Occipital lobe (tissue), 1 donor: ENCODE measurements at regions not wholly inside any gene's neighbourhood (a gene's known extent, or its start where the extent isn't known, plus 50 kb on each side); places are given as distances from the start of the nearest gene placed in this dataset.
"Not testable (repeated sequence)": the region's sequence is repeated elsewhere in the genome, so short reads cannot be mapped to it uniquely, and the experiment has no call there.

ENCODE experiments used
- DNase-seq: peaks from one replicate; lab custom pipeline; 2025; lab: John Stamatoyannopoulos, UW

DNA sequence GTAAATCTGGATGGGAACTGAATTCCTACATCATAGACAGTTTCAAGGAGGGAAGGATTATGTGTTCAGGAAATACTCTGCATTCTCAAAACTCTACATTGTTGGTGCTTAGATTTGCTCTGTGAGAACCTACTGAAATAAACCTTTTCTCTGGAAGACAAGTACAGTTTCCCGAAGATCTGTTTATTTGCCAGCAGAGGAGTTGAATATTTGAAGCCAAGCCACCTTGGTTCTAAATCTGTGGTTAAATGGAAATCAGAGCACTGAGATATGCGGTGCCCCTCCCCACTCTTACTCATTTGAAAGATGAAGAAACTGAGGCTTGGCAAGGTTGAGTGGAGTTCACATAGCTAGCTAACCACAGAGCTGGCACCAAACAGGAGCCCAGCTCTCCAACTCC is 146.3 kb upstream of the CTAGE1 start:
- DNase-seq: no peak

DNA sequence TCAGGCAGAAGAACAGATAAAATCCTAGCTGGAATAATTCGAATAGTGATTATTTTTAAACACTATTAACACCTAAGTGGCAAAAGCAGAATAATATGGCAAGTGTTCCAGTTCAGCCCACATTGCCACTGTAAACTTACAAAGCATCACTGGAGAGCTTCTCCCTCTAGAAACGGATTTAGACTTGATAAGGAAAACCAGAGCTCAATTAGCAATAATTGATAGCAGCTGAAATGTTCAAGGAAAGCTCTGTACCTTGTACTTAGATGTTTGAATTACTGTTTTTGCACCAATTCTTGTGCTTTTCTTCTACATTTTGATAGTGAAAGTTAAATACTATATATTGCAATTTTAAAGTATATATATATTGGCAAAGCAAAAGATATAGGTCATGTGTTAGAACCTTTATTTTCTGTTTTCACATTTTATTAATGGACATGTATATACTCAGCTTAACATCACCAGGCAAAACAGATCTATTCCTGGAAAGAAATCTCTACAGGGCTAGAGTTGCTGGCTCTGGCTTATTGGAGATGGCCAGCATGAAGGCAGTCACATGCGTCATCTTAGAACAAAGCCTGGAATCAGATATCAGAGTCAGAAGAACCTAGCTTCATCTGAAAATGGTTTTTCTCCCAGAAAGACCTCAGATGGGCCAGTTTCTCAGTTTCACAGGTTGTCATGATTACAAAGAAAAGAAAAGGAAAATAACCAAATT is 149.1 kb upstream of the CTAGE1 start:
- DNase-seq: no peak

DNA sequence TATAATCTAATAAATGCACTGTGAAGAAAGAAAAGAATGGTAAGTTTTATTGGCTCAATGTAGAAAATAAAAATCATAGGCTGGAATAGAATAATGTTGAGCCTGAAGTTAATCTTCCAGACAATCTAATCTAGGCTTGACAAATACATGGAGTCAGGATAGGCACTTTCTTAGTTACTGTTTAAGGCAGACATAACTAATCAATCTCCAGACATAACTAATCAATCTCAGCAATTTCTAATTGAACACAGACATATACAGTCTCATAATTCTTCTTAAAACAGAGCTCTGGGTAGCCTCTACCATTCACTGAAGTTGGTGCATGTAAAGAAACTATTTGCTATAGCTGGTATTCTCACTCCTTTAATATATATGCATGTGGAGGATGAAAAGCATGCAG is 150.1 kb upstream of the CTAGE1 start:
- no peak for DNase-seq

DNA sequence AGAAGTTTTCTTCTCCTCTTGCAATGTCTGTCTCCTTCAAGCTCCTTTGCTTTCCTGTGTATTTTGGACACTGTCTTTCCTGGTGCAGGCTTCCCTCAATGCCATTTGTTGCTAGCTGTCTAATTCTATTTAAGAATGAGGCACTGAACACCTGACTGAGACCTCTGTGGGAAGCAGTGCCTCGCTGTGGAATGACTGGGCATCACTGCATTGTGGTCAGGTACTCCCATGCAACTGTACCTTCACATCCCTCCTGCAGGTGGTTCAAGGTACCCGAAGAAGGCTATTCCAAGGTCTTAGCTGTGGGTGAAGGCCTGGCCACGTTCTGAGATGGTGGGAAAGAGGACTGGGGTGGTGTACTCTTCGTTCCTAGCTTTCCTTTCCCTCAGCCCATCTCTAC is 152.8 kb upstream of the CTAGE1 start:
- DNase-seq: no peak

DNA sequence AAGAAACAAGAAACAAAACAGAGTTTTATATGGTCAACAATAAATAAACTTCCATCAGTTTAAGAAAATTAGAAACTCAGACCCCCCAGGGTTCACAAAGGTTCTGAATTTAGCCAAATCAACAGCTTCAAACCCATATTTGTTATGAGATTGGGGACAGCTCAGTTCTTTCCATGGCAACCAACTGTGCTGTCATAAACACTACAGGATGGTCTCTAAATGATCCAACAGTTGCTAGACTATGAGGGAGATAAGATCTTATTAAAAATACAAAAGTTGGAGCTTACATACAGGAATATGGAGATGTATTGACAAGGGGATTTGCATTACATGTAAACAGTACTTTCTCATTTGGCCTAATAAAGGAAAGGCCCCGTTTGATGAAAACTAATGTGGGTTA is 154.6 kb upstream of the CTAGE1 start:
- no peak for DNase-seq

DNA sequence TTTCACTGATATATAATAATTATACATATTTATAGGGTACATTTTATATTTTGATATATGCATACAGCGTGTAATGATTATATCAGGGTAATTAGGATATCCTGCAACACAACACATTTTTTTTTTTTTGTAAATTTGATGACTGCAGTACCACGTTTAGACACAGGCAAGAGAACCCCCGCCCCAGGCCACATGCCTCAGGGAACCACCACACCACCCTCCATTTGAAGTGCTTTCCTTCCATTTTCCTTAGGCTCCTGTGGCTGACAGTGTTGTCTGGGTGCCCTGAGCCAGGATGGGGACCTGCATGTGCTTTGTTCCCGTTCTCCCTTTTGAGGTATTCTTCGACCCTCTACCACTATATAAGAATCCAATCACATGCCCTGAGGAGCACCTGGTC is 161.6 kb upstream of the CTAGE1 start:
- no peak for DNase-seq

DNA sequence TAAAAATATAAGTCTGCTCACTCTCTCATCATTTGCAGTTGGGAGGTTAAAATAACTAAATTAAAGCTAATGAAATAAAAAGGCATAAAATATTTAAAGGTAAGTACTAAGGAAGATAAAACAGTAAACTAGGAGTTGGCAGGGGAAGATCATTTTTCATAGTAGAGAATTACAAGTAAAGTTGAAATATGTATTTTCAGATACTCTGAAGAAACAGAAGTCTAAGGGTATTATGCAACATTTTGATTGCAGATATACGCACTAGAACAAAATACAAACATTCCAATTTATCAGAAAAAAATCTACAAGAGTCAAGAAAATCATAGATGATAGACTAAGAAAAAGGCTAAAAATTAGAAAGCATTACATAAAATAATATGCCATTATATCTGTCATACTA is 167.6 kb upstream of the CTAGE1 start:
- DNase-seq: no peak

DNA sequence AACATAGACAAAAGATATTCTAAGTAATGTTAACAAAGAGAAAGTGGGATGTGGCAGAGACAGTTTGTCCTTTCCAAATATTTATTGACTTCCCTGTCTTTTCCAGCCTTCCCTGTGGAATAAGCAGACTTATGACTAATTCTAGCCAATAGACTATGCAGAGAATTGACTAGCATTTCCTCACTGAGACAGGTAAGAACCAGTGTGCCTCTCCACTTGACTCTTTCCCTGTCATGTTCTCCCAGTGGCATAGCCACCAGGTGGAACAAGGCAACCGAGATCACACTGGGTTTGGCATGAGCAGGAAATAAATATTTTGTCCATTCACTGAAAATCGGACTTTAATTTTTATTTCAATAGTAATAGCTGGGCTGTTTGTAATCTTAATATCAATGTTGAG is 168.1 kb upstream of the CTAGE1 start:
- DNase-seq: no peak

DNA sequence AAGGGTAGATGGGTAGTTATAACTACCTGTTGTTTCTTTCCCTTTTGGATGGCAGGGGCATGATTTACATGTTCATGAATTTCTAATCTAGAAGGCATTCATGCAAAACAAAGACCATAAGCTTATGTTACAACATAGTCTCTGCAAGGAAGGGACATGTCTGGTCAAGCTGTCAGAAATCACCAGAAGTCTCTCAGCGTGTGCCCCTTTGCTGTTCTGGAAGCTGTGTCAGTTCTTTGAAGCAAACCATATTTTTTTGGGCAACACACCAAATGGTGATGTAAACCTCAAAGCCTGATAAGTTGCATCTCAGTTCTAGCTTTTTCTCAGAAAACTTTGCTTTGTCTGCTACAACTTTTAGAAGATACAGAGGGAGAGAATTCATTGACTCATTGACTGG is 173.5 kb upstream of the CTAGE1 start:
- no peak for DNase-seq

DNA sequence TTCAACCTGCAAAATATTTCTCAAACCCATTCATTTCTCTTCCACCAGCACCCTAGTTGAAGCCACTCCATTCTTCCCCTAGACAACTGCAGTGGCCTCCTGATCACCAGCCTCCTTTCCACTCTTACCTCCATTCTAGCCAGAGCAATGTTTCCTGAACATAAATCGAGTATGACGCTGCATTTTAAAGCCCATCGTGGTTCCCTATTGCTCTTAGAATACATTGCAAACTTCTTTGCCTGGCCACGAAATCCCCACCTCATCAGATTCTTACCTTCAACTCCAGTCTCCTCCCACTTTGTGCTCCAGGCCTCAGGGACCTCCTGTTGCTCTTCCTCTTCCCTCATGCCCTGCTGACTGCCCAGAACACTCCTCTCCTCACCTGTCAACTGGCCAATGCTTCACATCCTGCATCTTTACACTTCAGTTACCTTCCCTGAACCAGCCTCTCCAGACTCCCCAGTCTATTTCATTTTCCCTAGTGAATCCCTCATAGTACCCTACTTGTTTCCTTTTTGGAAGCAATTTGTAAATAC is 176.5 kb upstream of the CTAGE1 start:
- no peak for DNase-seq

DNA sequence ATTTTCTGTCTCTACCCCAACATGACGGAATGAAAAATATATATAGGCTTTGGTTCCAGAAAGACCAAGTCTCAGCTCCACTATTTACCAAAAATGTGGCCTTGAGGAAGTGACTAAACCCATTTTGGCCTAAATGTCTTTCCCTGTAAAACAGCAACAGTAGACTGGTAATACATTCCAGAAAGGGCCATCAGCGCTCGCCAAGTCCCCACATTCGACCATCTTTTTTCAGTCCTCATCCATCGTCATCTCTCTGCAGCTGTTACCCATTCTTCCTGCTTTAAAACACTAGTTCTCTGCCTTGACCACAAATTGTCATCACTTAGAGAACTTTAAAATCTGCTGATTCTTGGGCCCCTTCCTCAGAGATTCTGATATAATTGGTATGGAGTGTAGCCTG is 183.8 kb upstream of the CTAGE1 start:
- DNase-seq: no peak

DNA sequence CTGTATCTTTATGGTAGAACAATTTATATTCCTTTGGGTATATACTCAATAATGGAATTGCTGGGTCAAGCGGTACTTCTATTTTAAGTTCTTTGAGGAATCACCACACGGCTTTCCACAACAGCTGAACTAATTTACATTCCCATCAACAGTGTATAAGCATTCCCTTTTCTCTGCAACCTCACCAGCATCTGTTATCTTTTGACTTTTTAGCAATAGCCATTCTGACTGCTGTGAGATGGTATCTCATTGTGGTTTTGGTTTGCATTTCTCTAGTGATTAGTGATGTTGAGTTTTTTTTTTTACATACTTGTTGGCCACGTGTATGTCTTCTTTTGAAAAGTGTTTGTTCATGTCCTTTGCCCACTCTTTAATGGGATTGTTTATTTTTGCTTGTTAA is 184.7 kb upstream of the CTAGE1 start:
- not testable (repeated sequence) for DNase-seq

DNA sequence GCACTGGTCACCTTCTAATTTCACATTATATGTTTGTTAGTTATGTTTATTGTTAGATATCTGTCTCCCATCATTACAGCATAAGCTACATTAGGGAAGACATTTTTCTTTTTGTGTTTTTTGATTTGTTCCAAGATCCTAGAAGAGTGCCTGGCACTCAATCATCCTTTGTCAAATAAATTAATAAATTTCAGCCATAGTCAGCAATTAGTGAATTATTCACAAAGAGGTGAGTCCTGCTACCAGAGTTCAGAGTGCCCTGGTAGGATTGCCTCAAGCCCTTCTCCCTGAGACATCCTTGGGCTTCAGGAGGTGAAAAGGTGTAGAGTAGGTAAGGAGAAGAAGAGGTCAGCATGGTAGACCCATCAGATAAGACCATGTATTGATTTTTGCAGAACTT is 186.2 kb upstream of the CTAGE1 start:
- DNase-seq: no peak

DNA sequence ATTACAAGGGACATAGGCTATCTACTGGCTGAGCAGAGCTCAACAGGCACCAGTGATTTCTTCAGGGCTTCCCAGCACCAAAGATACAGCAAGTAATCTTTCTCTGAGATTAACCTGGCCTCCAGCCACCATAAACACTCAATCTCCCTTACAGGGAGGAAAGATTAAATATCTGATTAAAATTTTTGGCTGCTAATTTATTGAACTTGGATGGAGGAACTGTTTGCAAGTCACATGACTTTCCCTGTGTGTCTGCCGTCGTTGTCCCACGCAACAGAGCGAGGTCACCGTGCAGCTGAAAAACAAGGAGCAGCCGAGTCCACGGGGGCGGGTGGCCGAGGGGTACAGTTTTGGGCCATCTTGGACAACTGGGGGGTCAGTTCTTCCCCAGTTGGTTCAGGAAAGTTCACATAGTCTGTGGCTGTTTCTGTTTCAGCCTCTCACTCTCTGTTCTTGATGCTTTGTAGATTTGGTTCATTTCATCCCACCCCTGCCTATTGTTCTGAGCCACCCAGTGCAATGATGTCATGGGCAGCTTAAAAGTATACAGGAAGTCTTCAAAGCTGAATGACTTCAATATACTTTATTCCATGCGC is 186.8 kb upstream of the CTAGE1 start:
- no peak for DNase-seq

DNA sequence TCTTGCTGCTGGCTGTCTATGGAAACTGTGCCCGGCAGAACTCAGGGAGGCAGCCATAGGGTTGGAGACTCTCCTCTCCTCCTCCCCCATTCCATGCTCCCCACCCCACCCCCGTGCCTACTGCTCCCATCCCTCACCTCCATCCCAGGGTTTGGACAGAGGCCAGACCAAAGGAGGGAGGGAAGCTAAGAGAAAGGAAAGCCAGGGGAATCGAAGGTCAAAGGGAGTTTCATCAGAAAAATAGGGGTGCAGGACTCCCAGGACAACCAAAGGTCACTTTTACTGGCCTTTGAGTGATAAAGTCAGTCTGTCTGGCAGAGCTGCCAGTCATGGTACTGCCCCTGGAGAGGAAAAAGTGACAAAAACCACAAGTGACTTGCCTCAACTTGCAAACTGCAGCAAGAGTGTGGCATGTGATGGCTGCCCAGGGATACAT is 187.3 kb upstream of the CTAGE1 start:
- no peak for DNase-seq

DNA sequence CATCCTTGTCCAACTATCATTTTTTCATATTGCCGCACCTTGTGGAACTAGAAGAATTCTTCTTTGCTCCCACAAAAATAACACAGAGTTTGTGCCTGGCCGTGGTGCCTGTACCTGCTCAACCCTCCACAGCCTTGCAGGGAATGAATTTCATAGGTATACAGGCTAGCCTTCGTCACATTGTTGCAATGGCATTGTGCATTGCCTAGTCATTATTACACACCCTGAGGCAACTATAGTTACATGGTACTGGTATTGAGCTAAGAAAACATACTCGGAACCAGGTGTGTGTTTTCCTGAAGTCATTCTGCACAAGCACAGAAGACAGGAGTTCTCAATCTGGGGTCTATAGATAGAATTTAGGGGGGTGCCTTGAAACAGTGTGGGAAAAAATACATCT is 188.0 kb upstream of the CTAGE1 start:
- DNase-seq: no peak

DNA sequence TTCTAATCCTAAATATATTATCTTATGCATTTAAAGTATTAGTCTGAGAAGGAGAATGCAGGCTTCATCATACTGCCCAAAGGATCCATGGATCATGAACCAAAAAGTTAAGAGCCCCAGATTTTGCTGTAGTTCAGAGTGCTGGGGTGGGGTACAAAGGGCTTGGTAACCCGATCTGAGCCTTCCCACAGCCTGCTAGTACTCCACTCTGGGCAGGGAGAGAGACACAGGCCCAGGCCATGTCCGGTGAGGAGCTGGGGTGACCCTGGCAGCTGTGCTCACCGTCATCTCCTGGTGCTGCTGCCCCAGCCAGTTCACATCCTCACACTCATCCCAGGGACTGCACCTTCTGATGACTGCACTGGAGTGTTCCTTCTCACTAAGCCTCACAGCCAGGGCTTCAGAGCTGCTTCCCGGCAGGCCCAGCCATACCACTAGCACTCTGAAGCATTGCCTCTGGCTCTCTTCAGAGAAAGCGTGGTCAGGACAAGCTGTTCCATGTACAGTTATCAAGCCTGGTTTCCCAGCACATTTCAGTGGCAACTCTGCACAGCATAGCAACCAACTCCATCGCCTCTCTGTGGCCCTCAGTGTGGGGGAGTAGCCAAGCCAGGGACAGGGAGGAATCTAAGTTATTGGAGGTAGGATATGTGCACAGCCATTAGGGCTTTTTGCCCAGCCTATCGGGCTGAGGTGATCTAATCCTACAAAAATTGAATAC is 189.0 kb upstream of the CTAGE1 start:
- DNase-seq: no peak

DNA sequence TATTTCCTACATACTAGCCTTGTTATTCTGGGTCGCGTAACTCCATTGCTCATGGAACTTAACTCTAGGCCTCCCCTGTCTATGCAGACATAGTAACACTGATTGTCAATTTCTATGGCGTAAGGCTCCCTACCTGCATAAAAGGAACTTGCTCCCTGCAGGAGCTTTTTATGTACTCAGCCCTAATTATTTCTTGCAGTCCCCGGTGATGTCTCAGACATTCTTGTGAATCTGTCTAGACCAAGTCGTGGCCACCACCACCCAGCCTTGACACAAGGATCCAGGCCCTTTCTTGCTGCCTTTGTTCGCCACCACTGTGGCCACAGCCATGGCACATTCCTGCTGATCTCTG is 189.5 kb upstream of the CTAGE1 start:
- DNase-seq: no peak

DNA sequence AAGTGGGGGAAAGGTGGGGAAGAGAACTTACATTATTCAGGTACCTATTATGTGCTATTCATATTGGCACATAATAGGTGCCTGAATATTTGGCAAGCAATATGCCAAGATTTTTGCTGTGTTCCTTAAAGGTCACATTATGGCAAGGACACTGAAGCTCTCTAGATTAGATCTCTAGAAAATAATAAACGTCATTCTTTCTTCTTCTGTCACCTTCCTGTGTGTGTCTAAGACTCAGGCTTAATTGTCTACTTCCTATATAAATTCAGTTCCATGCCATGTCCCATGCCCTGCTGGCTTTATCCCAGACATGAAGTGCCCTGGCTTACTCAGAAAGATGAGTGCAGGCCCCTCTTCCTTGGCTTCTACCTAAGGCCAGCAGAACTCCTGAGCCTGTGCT is 191.1 kb upstream of the CTAGE1 start:
- no peak for DNase-seq

DNA sequence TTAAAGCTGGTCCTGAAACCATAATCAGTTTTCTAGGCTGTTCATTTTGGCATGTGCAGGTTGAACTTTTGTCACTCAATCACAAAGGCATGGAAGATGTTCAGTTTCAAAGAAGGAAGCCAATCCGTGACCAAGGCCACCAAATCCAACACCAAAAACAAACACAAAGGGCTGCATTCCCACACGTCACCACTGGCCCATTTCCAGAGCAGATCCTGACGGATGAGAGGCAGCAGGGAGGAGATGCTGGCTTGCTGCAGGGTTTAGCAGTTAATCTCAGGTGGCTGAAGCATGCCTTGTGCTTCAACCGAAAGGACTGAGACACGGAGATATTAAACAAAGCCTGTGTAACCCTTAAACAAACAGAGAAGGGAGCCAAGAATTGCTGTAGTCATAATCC is 191.9 kb upstream of the CTAGE1 start:
- no peak for DNase-seq

DNA sequence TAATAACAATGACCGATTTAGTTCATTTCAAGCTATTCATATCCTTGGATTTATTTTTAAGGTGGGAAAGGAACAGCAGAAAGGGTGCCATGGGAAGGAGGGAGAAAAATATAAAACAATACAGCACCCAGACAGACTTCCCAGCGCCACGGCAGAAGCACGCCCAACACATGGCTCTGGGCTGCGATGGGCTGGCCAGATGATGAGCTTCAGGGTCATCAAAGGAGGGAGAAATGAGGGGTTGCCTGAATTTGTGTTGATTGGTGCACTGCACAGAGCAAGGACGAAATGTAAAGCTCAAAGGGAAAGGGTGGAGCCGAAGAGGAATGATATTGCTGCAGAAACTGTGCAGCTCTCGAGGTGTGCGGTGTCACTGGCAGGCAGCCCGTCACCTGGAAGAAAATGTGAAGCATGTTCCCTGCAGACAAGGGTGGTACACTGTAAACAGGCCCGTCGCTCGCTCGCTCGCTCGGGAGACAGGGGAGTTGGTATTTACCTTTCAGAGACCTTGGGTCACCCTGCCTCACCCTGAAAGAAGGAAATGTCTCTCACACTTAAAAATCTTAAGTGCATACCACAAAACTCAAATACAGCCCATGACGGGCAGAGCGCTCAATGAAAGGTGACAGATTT is 195.5 kb upstream of the CTAGE1 start:
- no peak for DNase-seq

DNA sequence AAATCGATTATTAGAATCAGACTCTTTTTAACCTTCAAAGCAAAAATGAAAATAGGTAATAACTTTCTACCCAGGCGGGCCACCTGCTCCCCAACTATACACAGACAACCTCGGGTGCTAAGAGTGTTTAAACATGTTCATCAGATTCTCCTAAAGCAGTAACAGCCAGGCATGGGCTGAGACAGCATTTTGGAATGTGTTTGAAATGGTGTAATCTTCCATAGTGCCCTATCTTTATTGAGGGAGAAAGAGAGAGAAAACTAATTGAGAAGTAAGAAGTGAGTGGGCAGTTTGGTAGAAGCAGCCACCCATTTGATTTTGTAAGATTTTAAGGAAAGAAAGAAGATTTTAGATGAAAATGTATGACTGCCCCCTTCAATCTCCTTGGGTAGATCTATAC is 196.1 kb upstream of the CTAGE1 start:
- DNase-seq: no peak
